ENCODE measurements at regions not wholly inside any gene's neighbourhood (a gene's known extent, or its start where the extent isn't known, plus 50 kb on each side); places are given as distances from the start of the nearest gene placed in this dataset.

- TF ChIP-seq EZH2 (IDR thresholded peaks at IDR 0.05; ENCODE audit: insufficient read depth, poor library complexity, severe bottlenecking) (no peak), EZH2phosphoT487 (IDR thresholded peaks at IDR 0.05; ENCODE audit: insufficient read depth, low read depth) (no peak)
Measured at GRCh38 chr11:70540196-70540595, 141.9 kb downstream of the CTTN start.

Measured in GM23248 (cell line).